AG04450 (cell line): ENCODE measurements at regions not wholly inside any gene's neighbourhood (a gene's known extent, or its start where the extent isn't known, plus 50 kb on each side); places are given as distances from the start of the nearest gene placed in this dataset.

Experiments used
- CTCF ChIA-PET: fragments of 300-600, 350-600 bp; formaldehyde crosslinking; extraction: SDS; loops from one replicate; lab custom pipeline; 2022; ENCODE audit warnings: antibody characterized with exemption, inconsistent platforms; lab: Charles Lee
- POLR2A ChIA-PET: fragments of 350-600 bp; formaldehyde crosslinking; extraction: SDS; loops from one replicate; lab custom pipeline; 2021; ENCODE audit warnings: antibody characterized with exemption, inconsistent platforms; lab: Yijun Ruan, JAX
- DNase-seq: peaks from one replicate; pipeline ENCODE4 v3.0.0-alpha.2; 2011; ENCODE audit warnings: low read depth, low spot score
- H3K27ac ChIP-seq: one replicate; pipeline ENCODE4 v1.5.1; 2012; ENCODE audit warnings: low read depth, low read length, control low read depth
- H3K27me3 ChIP-seq: one replicate; pipeline ENCODE4 v1.6.0; 2012; ENCODE audit warnings: low read length; ENCODE audit not compliant: control insufficient read depth, insufficient read depth
- H3K4me3 ChIP-seq: 2 replicates; pipeline ENCODE4 v1.5.1; 2011; ENCODE audit warnings: mild to moderate bottlenecking, low read depth, low read length, control low read depth
- H3K9me3 ChIP-seq: 2 replicates; pipeline ENCODE4 v1.5.1; 2012; ENCODE audit warnings: low read length; ENCODE audit not compliant: control insufficient read depth, insufficient read depth
- CTCF ChIP-seq: IDR thresholded peaks from 2 replicates; pipeline ENCODE4 v1.5.1; 2011; ENCODE audit warnings: low read depth, low read length, control low read depth, inconsistent platforms

- no peak for DNase-seq
- no peak overlapping the region for H3K4me3 ChIP-seq
- H3K27ac ChIP-seq: no peak overlapping the region
- ChIA-PET CTCF (interaction anchor here (1.2 kb wide), 2 partner anchors 68 to 91 kb away, joined by 3 to 4 read pairs; no protein-coding TSS in a partner anchor), POLR2A (no interaction called here)
- no peaks in the 10 kb centered on the region; the same call in 1 of the 2 replicates for H3K9me3 ChIP-seq
- no peaks in the 10 kb centered on the region for H3K27me3 ChIP-seq
- TF ChIP-seq CTCF: no peak
Measured at GRCh38 chr14:99325016-99325415, 53.0 kb upstream of the BCL11B start.

GRCh38 chr14:99324291-99324690 is 52.3 kb upstream of the BCL11B start:
- TF ChIP-seq CTCF: no peak
- Histone ChIP-seq H3K27ac (no peak overlapping the region), H3K9me3 (no peaks in the 10 kb centered on the region; the same call in 1 of the 2 replicates), H3K4me3 (no peak overlapping the region), H3K27me3 (no peaks in the 10 kb centered on the region)
- CTCF ChIA-PET: interaction anchor here (1.2 kb wide), 1 partner anchor 69 kb away, joined by 3 read pairs; no protein-coding TSS in a partner anchor
- DNase-seq: no peak
- POLR2A ChIA-PET: no interaction called here

- DNase-seq: no peak
- no peaks in the 10 kb centered on the region for H3K27me3 ChIP-seq
- CTCF ChIA-PET: interaction anchor here (1.0 to 1.2 kb wide), 2 partner anchors 69 to 92 kb away, joined by 3 to 4 read pairs; no protein-coding TSS in a partner anchor
- H3K27ac ChIP-seq: no peak overlapping the region
- POLR2A ChIA-PET: no interaction called here
- no peak overlapping the region for H3K4me3 ChIP-seq
- TF ChIP-seq CTCF: no peak
- H3K9me3 ChIP-seq: no peaks in the 10 kb centered on the region; the same call in 1 of the 2 replicates
Measured at GRCh38 chr14:99323603-99324185, 51.7 kb upstream of the BCL11B start.

GRCh38 chr14:99322731-99323599 is 51.0 kb upstream of the BCL11B start:
- Histone ChIP-seq H3K9me3 (no peaks in the 10 kb centered on the region; the same call in 1 of the 2 replicates), H3K27me3 (no peaks in the 10 kb centered on the region), H3K4me3 (no peak overlapping the region), H3K27ac (no peak overlapping the region)
- POLR2A ChIA-PET: no interaction called here
- no peak for TF ChIP-seq CTCF
- no peak for DNase-seq
- CTCF ChIA-PET: interaction anchor here (1.0 kb wide), 1 partner anchor 93 kb away, joined by 4 read pairs; no protein-coding TSS in a partner anchor
